ENCODE measurements at regions not wholly inside any gene's neighbourhood (a gene's known extent, or its start where the extent isn't known, plus 50 kb on each side); places are given as distances from the start of the nearest gene placed in this dataset.
"Not testable (repeated sequence)": the region's sequence is repeated elsewhere in the genome, so short reads cannot be mapped to it uniquely, and the experiment has no call there.

GRCh38 chr1:222187566-222188332, 360.2 kb downstream of the HHIPL2 start:
- DNase-seq (no peak), FAIRE-seq (no peak)
- H3K4me1 ChIP-seq (ENCODE audit: control insufficient read depth in 2 of 3, insufficient read depth in 2 of 3, low read depth in 1 of 3, low read length in 3 of 3), result no peaks in the 10 kb centered on the region
- H3K9me3 ChIP-seq (ENCODE audit: control insufficient read depth in 2 of 3, insufficient read depth in 1 of 3, low read length in 3 of 3), result peaks cover 0 to 8% (median 2%) of the 10 kb centered on the region in 3 donors
- H3K9ac ChIP-seq (ENCODE audit: low read length in 3 of 3), result no peak overlapping the region
- no peaks in the 10 kb centered on the region for H3K27me3 ChIP-seq (ENCODE audit: control insufficient read depth, insufficient read depth, low read length)
- no peak for TF ChIP-seq CTCF (IDR thresholded peaks at IDR 0.05; ENCODE audit: borderline replicate concordance, extremely low read depth, insufficient read depth)
- no peak overlapping the region for H3K27ac ChIP-seq (ENCODE audit: low read depth in 2 of 2, low read length in 2 of 2)
- no peak overlapping the region for H3K4me3 ChIP-seq (ENCODE audit: low read length in 3 of 3)
- intact Hi-C loops (cut with DNase I), result no loop called here
- no peaks in the 10 kb centered on the region for H3K36me3 ChIP-seq (ENCODE audit: control insufficient read depth in 2 of 3, insufficient read depth in 3 of 3, low read length in 3 of 3)

- FAIRE-seq (no peak), DNase-seq (no peak)
- Histone ChIP-seq H3K27me3 (ENCODE audit: control insufficient read depth, insufficient read depth, low read length) (no peaks in the 10 kb centered on the region), H3K36me3 (ENCODE audit: control insufficient read depth in 2 of 3, insufficient read depth in 3 of 3, low read length in 3 of 3) (no peaks in the 10 kb centered on the region), H3K4me3 (ENCODE audit: low read length in 3 of 3) (no peak overlapping the region), H3K9ac (ENCODE audit: low read length in 3 of 3) (no peak overlapping the region), H3K9me3 (ENCODE audit: control insufficient read depth in 2 of 3, insufficient read depth in 1 of 3, low read length in 3 of 3) (no peaks in the 10 kb centered on the region), H3K4me1 (ENCODE audit: control insufficient read depth in 2 of 3, insufficient read depth in 2 of 3, low read depth in 1 of 3, low read length in 3 of 3) (no peaks in the 10 kb centered on the region), H3K27ac (ENCODE audit: low read depth in 2 of 2, low read length in 2 of 2) (no peak overlapping the region)
- no peak for TF ChIP-seq CTCF (IDR thresholded peaks at IDR 0.05; ENCODE audit: borderline replicate concordance, extremely low read depth, insufficient read depth)
- intact Hi-C loops (cut with DNase I), result no loop called here
Measured at GRCh38 chr1:222182641-222183040, 365.3 kb downstream of the HHIPL2 start.

DNA sequence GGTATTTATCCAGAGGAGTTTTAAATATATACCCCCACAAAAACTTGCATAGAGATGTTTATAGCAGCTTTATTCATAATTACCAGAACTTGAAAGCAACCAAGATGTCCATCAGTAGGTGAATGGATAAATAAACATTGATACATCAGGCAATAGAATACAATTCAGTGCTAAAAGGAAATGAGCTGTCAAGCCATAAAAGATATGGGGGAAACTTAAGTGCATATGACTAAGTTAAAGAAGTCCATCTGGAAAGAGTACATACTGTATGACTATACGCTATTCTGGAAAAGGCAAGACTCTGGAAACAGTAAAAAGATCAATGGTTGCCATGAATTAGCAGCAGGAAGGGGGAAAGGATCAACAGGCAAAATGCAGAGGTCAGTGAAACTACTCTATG, 366.7 kb downstream of the HHIPL2 start:
- no peaks in the 10 kb centered on the region for H3K36me3 ChIP-seq (ENCODE audit: control insufficient read depth in 2 of 3, insufficient read depth in 3 of 3, low read length in 3 of 3)

DNA sequence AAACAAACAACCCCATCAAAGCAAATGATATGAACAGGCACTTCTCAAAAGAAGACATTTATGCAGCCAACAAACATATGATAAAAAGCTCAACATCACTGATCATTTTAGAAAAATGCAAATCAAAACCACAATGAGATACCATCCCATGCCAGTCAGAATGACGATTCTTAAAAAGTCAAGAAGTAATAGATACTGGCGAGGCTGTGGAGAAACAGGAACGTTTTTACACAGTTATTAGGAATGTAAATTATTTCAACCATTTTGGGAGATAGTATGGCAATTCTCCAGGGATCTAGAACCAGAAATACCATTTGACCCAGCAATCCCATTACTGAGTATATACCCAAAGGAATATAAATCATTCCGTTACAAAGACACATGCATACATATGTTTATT, 370.4 kb downstream of the HHIPL2 start:
- DNase-seq; H3K9me3 ChIP-seq (ENCODE audit: control insufficient read depth in 2 of 3, insufficient read depth in 1 of 3, low read length in 3 of 3); intact Hi-C loops (cut with DNase I); H3K4me1 ChIP-seq (ENCODE audit: control insufficient read depth in 2 of 3, insufficient read depth in 2 of 3, low read depth in 1 of 3, low read length in 3 of 3); FAIRE-seq; H3K4me3 ChIP-seq (ENCODE audit: low read length in 3 of 3); H3K36me3 ChIP-seq (ENCODE audit: control insufficient read depth in 2 of 3, insufficient read depth in 3 of 3, low read length in 3 of 3); H3K27ac ChIP-seq (ENCODE audit: low read depth in 2 of 2, low read length in 2 of 2); H3K9ac ChIP-seq (ENCODE audit: low read length in 3 of 3); H3K27me3 ChIP-seq (ENCODE audit: control insufficient read depth, insufficient read depth, low read length): not testable (repeated sequence)

More for the DNA sequence above, 366.7 kb downstream of the HHIPL2 start:
- no peak overlapping the region for H3K4me3 ChIP-seq (ENCODE audit: low read length in 3 of 3)
- DNase-seq (no peak), FAIRE-seq (no peak)
- H3K9me3 ChIP-seq (ENCODE audit: control insufficient read depth in 2 of 3, insufficient read depth in 1 of 3, low read length in 3 of 3), result peaks cover 0 to 2% (median 0%) of the 10 kb centered on the region in 3 donors
- TF ChIP-seq CTCF (IDR thresholded peaks at IDR 0.05; ENCODE audit: borderline replicate concordance, extremely low read depth, insufficient read depth), result no peak
- no peaks in the 10 kb centered on the region for H3K27me3 ChIP-seq (ENCODE audit: control insufficient read depth, insufficient read depth, low read length)
- H3K4me1 ChIP-seq (ENCODE audit: control insufficient read depth in 2 of 3, insufficient read depth in 2 of 3, low read depth in 1 of 3, low read length in 3 of 3), result no peaks in the 10 kb centered on the region
- H3K9ac ChIP-seq (ENCODE audit: low read length in 3 of 3), result no peak overlapping the region
- no peak overlapping the region for H3K27ac ChIP-seq (ENCODE audit: low read depth in 2 of 2, low read length in 2 of 2)
- intact Hi-C loops (cut with DNase I), result no loop called here
